HG03521 (cell line): ENCODE measurements at regions not wholly inside any gene's neighbourhood (a gene's known extent, or its start where the extent isn't known, plus 50 kb on each side); places are given as distances from the start of the nearest gene placed in this dataset.
"Not testable (repeated sequence)": the region's sequence is repeated elsewhere in the genome, so short reads cannot be mapped to it uniquely, and the experiment has no call there.

Source experiments
- ATAC-seq: cut with Tn5 transposase; IDR thresholded peaks from one replicate; pipeline ENCODE4 v1.9.1; 2021; ENCODE audit warnings: mild to moderate bottlenecking, moderate library complexity; ENCODE audit not compliant: unreplicated experiment

GRCh38 chr7:46079421-46079820 is 158.3 kb upstream of the IGFBP3 start:
- no peak for ATAC-seq

GRCh38 chr7:46076527-46076926 is 155.5 kb upstream of the IGFBP3 start:
- ATAC-seq: no peak

- ATAC-seq: no peak
Measured at GRCh38 chr7:46072722-46073121, 151.7 kb upstream of the IGFBP3 start.

- ATAC-seq: no peak
Measured at GRCh38 chr7:46071601-46072000, 150.5 kb upstream of the IGFBP3 start.

- no peak for ATAC-seq
Measured at GRCh38 chr7:46071076-46071475, 150.0 kb upstream of the IGFBP3 start.

GRCh38 chr7:46068159-46068558 is 147.1 kb upstream of the IGFBP3 start:
- ATAC-seq: no peak

GRCh38 chr7:46059308-46060020 is 138.4 kb upstream of the IGFBP3 start:
- no peak for ATAC-seq

GRCh38 chr7:46058086-46058823 is 137.2 kb upstream of the IGFBP3 start:
- no peak for ATAC-seq

GRCh38 chr7:46054915-46055314 is 133.8 kb upstream of the IGFBP3 start:
- no peak for ATAC-seq

GRCh38 chr7:46054272-46054671 is 133.2 kb upstream of the IGFBP3 start:
- no peak for ATAC-seq

- no peak for ATAC-seq
Measured at GRCh38 chr7:46047581-46047980, 126.5 kb upstream of the IGFBP3 start.

- ATAC-seq: not testable (repeated sequence)
Measured at GRCh38 chr7:46043338-46043737, 122.3 kb upstream of the IGFBP3 start.

- not testable (repeated sequence) for ATAC-seq
Measured at GRCh38 chr7:46039813-46040212, 118.7 kb upstream of the IGFBP3 start.

- ATAC-seq: no peak
Measured at GRCh38 chr7:46035166-46035565, 114.1 kb upstream of the IGFBP3 start.

GRCh38 chr7:46034056-46034768 is 113.1 kb upstream of the IGFBP3 start:
- no peak for ATAC-seq

- ATAC-seq: no peak
Measured at GRCh38 chr7:46033592-46033991, 112.5 kb upstream of the IGFBP3 start.

GRCh38 chr7:46032942-46033341 is 111.9 kb upstream of the IGFBP3 start:
- no peak for ATAC-seq

GRCh38 chr7:46032353-46032752 is 111.3 kb upstream of the IGFBP3 start:
- no peak for ATAC-seq

GRCh38 chr7:46029111-46029704 is 108.1 kb upstream of the IGFBP3 start:
- no peak for ATAC-seq

GRCh38 chr7:46028246-46028645 is 107.2 kb upstream of the IGFBP3 start:
- no peak for ATAC-seq

GRCh38 chr7:46026741-46027140 is 105.7 kb upstream of the IGFBP3 start:
- no peak for ATAC-seq
